ENCODE measurements at regions not wholly inside any gene's neighbourhood (a gene's known extent, or its start where the extent isn't known, plus 50 kb on each side); places are given as distances from the start of the nearest gene placed in this dataset.

DNA sequence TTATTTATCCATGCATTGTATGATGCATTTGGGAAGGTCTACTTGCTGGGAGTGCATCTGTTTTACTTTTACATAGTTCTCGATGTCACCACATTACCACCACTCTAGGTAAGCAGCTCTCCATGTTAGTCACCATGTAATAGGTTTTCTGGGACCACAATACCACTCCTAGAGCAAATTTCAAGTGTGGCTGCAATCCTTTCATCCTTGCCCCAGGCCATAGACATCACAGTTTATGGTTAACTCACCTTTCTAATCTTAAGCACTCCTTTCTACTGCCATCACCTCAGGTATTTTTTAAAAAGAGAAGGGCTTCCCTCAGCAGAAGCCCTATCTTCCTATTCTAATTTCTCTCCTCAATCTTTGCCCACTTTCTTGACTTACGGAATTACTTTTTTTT, 354.1 kb downstream of the PLK2 start:
- FAIRE-seq: no peak

DNA sequence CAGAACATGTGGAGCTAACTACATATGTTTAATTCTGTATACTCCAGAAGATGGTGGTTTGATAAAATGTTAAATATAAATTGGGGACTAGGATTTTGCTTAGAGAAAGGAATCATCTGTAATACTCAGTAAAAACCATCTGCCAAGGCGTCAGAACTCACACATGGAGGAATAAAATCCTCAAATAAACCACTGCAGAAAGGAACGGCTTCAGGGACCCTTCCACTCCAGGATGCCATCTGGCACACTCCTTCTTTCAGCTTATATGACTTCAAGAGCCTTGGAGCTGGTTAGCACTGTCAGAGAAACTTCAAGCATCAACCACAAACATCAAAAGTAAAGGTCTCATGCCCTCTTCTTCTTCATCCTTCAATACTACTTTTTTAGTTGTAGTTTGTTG, 360.6 kb downstream of the PLK2 start:
- no peak for FAIRE-seq

DNA sequence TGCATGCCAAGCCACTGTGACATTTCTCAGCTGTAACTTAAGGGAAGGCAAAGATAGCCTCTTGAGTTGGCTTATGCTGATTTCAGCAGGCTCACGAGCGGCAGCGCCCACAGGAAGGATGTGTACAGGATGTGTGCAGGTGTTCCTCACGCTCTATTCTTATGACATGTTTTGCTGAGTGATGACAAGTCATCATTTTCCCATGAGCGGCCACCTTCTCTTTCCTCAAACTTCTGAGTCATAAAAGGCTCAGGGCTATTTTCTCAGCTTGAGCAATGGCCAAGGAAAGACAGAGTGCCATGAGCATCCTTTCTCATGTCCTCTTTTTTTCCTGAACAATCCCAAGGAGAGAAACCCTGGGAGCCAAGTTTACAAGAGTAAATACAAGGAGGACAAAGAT, 365.9 kb downstream of the PLK2 start:
- FAIRE-seq: no peak

DNA sequence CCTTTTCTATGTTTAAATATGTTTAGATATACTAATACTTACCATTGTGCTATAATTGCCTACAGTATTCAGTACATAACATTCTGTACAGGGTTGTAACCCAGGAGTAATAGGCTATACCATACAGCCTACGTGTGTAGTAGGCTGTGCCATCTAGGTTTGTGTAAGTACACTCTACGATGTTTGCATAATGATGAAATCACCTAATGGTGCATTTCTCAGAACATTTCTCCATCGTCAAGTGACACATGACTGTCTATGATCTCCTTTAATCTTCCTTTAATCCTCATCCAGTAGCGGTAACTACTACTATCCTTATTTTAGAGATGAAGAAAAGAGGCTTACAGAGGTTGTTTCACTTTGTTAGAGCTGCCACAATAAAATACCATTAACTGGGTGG, 369.2 kb downstream of the PLK2 start:
- no peak for FAIRE-seq

DNA sequence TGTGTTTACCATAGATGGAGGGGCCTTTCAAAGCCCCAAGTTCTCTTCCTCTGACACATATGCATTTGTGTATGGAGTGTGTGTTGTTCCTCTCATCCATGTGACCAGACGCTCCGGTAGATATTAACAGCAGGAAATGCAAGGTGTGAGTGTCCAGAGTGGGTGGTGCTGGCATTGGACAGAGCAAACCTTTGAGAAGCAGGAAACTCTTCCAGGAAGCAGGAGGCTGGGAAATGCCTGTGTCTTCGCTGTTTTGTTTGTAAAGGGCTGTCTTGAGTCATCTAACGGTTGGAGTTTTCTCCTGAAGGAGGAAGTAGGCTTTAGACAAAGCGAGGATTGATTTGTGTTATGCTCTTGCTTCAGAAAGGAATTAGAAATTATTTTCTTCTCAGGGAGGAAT, 370.9 kb downstream of the PLK2 start:
- FAIRE-seq: no peak

DNA sequence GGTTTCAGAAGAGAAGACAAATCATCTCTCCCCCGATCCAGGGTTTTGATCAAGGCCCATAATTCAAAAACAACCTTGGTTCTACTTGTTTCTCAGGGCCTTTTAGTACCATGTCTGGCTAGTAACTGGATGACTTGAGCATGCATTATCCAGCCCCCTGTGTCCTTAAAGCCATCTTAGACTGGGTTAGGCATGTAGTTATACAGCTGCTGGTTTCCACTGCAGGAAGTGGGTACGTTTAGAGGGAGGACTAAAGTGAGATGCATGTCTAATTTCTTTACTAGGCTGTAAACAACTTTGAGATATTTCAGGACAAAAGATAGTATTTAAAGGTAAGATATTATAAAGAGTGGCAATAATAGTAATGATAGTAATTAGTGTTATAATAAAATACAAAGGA, 372.0 kb downstream of the PLK2 start:
- FAIRE-seq: no peak

DNA sequence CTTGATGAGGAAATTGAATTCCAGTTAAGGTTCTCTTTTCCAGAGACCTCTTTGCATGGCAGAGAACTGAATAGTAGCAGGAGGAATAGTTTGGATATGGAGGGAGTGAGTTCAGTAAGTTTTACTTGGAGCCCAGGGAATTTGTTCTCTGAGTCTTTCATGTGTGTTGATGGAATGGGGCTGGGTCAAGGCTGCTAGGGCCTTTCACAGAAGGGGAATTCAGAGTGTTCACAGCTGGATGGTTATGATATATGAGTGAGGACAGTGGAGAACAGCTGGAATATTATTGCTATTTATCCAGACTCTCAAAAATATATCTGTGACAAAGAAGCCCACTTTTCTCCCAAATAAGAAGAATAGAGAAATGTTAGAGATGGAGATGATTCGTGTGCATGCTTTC, 372.8 kb downstream of the PLK2 start:
- no peak for FAIRE-seq

DNA sequence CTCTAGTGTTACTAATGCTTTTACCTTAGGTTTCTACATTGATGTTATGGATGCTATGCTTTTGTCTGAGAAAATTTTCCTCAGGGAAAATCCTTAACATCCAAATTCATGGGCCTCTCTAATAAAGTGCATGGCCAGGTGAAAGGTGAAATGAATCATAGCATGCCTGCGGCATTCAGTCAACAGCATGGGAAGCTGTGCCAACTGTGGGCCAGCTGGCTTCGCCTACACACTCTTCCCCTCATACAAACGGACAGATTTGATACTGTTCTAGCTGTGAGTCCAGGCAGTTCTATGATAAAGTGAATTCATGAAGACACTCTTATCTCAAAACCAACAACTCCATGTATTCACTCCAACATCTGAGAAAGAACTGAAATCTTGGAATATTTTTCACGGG, 374.1 kb downstream of the PLK2 start:
- no peak for FAIRE-seq

DNA sequence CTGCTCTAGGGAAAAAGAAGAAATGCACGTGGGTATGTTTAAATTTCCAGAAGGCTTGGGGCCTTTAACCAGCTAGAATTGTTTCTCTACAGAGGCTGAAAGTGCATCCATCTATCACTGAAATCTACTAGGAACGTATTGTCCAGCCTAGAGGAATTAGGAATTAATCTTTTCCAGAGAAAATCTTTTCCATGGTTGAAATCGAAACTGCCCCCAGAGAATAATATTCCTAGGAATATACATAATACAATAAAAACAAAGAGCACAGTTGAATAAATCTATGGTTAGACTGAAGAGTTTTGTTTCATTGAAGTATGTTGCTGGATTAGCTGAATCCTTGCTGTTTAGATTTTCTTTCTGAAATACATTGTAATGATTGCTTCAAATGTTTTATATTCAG, 378.5 kb downstream of the PLK2 start:
- no peak for FAIRE-seq

DNA sequence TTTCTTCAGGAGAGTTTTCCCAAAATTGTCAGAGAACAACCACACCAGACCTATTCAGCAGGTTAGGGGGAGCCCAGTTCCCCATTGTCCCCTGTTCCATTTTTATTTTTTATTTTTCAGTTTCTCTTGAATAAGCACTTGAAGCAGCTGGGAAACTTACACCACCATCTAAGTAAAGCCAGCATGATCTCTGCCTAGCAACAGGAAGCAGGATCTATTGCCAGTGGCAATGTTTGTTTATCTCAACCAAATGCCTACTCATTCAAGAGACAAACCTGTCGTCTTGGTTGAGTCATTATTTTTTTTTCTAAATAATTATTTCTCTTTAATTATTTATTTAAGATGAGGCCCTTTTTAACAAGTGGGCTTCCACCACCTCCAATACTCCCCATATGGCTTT, 379.3 kb downstream of the PLK2 start:
- FAIRE-seq: no peak

DNA sequence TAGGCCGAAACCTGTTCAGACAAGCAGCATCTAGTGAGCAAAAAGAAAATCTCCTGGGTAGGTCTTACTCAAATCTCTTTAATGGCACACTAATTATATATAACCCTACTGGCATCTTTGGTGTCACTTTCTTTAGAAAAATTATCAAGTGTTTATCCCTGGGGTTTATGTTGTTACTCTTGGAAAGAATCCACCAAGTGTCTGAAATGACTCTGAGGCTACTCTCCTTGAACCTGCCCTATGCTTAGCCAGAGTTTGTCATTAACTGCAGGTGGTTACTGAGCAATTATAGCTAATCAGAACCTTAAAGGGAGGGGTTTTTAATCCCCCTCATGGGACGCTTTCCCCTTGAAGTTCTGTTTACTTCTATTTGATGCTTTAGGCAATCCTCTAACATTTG, 381.9 kb downstream of the PLK2 start:
- FAIRE-seq: no peak

DNA sequence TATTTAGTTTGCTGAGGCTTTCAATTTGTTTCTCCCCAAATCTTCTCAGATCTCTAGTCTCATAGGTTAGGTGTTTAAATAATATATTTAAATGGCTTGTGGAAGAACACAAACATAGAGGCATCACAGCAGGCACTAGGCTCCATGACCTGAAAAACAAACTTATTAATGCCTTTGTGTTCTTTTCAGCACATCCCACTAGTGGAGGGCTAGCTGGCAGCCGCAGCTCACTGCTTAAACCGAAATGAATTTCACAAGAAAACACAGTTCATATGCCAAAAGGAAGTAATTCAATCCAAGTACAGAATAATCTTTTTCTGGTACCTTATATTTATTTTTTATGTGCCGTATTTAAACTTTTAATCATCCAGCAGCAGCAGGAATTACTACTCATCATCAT, 382.5 kb downstream of the PLK2 start:
- FAIRE-seq: no peak

DNA sequence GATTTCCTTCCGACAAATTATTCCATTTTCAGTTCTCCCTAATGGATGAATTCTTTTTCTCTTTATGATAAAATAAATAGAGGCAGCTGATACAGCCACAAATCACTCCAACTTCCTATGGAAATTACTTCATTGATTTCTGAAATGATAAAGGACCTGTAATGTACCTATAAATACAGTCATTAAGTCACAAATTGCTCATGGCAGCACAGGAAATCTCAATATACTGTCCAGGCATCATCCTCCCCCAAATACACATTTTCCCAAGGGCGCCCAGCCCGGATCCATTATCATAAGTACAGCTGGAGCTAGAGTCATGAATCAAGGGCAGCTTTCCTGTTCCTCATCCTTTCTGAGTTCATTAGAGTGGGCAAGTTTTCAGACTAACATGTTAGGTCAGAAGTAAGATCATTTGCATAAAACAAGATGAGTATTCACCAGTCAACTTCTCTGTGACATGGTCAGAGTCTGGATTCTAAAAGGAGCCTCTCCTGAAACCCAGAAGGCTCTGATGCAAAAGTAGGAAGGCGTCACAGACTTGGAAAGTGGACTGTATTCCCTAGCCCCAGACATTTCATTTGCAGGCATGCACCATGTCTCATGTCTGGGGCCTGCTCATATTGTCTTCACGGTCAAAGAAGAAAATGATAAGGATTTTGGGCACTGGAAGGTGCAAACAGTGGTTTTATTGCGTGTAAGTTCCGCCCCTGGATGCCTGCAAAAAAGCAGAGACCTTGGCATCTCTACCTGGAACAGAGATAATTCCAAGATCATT, 383.2 kb downstream of the PLK2 start:
- FAIRE-seq: no peak

DNA sequence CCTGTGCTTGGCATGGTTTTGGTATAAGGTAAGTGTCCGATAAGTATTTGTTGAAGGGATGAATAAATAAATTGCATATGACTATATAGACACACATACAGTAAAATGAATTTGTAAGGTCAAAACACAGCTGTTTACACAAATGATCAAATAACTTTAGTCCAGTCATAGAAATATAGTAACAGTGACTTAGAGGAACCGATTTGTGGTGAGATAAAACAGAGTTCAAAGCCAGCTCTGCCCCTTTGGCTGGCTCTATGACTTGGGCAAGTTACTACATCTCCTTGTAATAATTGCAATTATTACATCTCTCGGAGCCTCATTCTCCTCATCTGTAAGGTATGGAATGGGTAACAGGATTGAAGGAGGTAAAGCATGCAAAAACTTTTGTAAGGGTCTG, 384.0 kb downstream of the PLK2 start:
- FAIRE-seq: no peak

DNA sequence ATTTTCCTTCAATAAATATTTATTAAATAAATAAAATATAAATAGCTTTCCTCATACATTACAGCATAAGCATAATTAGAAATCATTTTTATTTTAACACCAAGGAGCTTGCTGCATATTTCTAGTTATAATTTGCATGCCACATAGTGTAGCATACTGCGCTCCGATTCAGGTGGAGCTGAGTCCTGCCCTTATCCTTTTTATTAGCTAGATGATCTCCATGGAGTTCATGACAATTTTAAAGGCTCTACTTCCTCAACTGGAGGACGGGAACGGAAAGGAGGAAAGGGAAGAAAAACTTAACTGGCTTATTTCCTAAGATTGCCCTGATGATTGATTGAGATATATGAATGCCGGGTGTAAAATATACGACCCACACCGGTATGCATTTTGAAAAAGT, 385.2 kb downstream of the PLK2 start:
- no peak for FAIRE-seq

DNA sequence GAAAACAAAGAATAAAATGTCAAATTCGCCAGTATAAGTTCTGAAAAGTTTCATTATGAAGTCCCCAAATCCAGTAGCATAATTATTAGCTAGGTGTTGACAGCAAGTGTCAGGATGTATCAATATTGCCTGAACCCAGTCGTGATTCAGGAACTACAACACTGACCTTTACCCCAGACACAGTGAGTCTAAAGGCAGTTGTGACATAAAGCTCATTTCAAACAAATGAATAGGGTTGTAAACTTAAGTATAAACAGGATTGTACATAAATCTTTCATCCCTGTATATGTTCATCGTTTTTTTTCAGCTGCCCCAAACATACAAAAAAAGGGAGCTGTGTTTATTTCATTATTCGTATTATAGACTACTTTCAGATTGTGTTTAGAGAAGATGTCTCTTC, 385.7 kb downstream of the PLK2 start:
- no peak for FAIRE-seq

DNA sequence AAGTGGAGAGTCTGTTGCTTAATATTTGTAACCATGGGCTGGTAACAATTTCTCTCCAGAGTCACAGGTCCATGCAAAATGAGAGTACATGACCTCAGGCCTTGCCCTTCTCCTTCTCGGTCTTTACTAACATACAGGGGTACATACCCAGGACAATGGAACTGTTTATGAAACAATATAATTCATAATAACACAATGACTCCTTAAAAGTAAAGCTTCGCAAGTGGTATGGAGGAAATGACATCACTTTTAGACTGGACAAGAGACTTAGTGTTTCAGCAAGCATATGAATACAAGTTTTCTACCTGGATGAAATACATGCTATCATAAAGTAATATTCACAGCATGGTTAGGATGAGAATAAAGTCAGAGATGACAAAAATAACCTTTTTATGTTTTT, 386.6 kb downstream of the PLK2 start:
- no peak for FAIRE-seq

DNA sequence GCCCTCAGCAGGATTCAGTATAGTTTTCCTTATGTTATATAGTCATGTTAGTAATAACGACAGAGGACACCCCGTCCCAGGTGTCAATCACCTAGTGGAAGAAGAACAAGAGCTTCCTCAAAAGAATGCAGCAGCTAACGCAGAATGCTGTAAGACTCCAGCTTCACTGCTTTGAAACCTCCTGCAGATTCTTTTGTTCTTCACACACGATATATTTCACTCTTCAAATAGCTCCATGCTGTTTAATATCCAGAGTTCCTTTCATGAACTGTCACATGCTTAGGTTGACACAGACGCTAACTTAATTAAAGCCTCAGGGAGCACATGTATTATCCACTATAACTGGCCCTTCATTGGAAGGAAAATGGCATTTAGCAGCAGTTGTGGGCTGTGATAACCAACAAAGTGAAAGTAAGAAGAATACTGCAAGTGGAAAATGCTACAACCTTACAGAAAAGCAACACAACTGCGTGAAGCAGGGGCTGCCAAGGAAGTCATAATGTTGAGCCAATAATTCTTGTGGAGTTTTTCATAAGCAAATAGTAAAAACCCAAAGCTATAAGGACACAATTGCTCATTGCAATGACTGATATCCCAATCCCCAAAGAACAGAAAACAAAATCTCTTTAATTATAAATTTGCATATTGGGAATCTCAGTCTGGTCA, 387.5 kb downstream of the PLK2 start:
- no peak for FAIRE-seq

DNA sequence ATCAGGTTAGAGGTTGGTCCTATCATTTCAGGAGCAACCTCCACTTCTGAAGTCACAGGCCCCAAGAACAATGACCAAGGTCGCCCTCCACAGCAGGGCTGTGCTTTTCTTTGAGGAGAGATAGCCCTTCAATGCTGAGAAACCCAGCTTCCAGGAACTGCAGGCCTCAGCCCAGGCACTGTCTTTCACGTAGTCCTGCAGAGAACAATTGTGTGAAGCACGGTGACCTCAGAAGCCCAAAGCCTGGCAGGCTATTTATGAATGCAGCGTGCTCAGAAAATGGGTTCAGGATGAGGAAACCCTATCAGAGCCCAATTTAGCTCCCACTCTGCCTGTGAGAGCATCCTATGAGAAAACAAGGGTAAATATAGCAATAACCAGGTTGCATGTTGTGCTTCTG, 388.3 kb downstream of the PLK2 start:
- no peak for FAIRE-seq

DNA sequence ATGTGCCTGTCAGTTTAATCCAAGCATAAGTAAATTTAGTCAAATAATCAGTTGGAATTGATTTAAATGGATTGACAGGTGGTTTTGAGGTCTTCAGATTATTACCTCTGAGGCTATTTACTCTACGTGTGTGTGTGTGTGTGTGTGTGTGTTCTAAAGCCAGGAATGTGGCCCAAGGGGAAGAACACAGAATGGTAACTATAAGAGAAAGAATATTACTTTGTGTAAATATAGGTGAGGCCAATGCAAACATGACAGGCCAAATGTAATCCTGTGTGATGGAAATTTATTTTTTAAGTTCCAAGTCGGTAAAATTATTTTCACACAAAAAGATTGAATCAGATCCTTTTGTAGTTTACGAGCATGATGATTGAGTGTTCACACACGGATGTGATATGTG, 390.0 kb downstream of the PLK2 start:
- FAIRE-seq: no peak

DNA sequence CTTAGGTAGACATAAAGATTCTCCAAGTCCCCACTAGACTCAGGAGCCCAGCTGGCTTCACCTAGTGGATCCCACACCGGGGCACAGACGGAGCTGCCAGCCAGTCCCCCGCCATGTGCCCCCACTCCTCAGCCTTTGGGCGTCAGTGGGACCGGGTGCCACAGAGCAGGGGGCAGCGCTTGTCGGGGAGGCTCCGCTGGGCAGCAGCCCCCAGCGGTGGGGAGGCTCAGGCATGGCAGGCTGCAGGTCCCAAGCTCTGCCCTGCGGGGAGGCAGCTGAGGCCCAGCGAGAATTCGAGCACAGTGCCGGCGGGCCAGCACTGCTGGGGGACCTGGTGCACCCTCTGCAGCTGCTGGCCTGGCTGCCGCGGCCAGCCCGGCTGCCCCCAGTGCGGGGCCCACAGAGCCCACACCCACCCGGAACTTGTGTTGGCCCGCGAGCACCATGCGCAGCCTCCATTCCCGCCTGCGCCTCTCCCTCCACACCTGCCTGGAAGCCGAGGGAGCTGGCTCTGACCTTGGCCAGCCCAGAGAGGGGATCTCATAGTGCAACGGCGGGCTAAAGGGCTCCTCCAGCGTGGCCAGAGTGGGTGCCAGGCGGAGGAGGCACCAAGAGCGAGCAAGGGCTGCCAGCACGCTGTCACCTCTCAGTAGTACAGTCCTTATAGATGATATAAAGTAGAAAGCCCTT, 390.7 kb downstream of the PLK2 start:
- no peak for FAIRE-seq

DNA sequence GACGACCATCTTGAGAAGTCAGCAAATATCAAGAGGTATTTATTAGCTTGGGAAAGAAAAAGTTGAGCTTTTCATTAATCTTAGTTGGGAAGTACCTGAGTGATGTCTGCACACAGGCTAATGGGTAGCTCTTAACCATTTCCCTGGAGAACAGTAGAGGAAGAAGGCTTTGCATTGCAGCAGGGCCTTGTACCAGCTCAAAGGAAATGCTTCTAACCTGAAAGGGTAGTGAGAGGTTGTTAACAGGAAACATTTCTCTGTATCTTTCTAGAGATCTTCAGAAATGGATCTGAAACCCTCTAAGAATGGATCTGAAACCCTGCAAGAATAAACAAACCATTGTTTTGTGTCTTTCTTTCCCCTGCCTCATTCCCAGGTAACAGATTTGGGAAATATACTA, 393.3 kb downstream of the PLK2 start:
- no peak for FAIRE-seq

DNA sequence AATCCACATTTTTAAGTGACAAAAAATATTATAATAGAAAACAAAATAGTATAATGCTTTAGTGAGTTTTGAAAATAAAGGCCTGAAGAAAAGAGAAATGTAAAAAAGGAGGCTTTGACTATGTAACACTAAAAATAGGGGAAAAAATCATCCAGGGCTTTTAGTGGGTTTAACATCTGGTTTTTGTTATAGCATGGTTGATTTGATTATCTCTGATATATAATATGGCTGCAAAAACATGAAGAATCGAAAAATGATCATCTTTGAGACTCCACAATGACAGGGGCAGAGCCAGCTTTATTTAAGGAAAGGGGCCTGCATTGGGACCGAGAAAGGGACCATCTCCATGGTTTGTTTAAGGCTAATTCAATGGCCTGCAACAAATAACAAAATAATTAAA, 393.8 kb downstream of the PLK2 start:
- FAIRE-seq: no peak

DNA sequence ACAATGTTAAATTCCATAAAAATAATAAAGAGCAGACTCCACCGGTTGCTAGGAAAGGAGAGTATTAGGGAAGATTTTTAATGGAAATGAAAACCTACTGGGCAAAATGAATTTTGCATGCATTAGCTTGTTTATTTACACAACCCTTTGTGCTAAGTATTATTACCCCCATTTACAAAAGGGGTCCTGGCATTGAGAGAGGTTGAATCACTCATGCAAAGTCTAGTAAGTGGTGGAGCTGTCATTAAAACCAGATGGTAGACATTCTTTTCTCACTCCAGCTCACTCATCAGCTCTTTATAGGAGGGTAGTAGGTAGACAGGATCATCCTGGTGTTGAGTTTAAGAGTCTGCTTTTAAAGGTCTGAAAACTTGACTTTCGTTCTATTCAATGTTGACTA, 395.1 kb downstream of the PLK2 start:
- no peak for FAIRE-seq

Data from colon (tissue), 2 donors.